ENCODE measurements at regions not wholly inside any gene's neighbourhood (a gene's known extent, or its start where the extent isn't known, plus 50 kb on each side); places are given as distances from the start of the nearest gene placed in this dataset.

- Histone ChIP-seq H3K27ac (ENCODE audit: low read depth) (no peak overlapping the region), H3K9me2 (ENCODE audit: insufficient read depth) (no peaks in the 10 kb centered on the region), H3F3A (replicated peaks; ENCODE audit: low read depth) (no peaks in the 10 kb centered on the region), H3K4me1 (ENCODE audit: insufficient read depth) (no peaks in the 10 kb centered on the region), H4K20me1 (replicated peaks; ENCODE audit: insufficient read depth) (no peaks in the 10 kb centered on the region), H3K79me2 (replicated peaks; ENCODE audit: insufficient read depth) (no peaks in the 10 kb centered on the region), H2AFZ (no peak overlapping the region), H3K27me3 (ENCODE audit: insufficient read depth) (no peaks in the 10 kb centered on the region), H3K36me3 (ENCODE audit: insufficient read depth) (no peaks in the 10 kb centered on the region), H3K4me3 (no peak overlapping the region), H3K4me2 (no peak overlapping the region)
- Mint-ChIP-seq H3K27ac (no peak overlapping the region), H3K4me3 (no peak overlapping the region), H3K27me3 (ENCODE audit: insufficient read depth, low read depth, poor library complexity) (no peaks in the 10 kb centered on the region), H3K4me1 (no peaks in the 10 kb centered on the region), H3K36me3 (ENCODE audit: low read depth) (no peaks in the 10 kb centered on the region), H3K9me3 (no peaks in the 10 kb centered on the region)
- no peak for DNase-seq (ENCODE audit: low spot score)
- ATAC-seq: no peak
- TF ChIP-seq ETS1 (IDR thresholded peaks at IDR 0.05) (no peak), EZH2phosphoT487 (IDR thresholded peaks at IDR 0.05; ENCODE audit: unreplicated experiment) (no peak), REST (IDR thresholded peaks at IDR 0.05; ENCODE audit: unreplicated experiment) (no peak)
These were observed 176.8 kb downstream of the ARL4C start for GRCh38 chr2:234320066-234320465.

DNA sequence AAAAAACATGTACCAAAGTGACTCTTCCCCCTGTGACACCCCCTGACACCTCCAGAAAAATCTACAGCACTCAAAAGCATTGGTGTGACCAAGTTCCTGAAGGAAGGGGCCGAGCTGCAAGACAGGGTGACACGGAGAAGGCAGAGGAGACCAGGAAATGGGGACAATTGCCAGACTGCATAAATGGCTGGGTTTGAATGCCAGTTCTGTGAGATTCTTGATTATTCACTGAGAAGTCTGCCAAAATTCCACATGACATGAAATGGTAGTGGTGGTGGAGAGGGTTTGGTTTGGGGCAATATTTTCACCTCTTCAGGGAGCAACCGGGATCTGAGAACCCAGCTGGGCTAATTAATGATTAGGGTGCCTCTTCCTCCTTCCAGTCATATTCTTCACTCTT, 178.5 kb downstream of the ARL4C start:
- no peak for DNase-seq (ENCODE audit: low spot score)
- Mint-ChIP-seq H3K4me3 (no peak overlapping the region), H3K27ac (no peak overlapping the region), H3K36me3 (ENCODE audit: low read depth) (no peaks in the 10 kb centered on the region), H3K4me1 (no peaks in the 10 kb centered on the region), H3K9me3 (no peaks in the 10 kb centered on the region), H3K27me3 (ENCODE audit: insufficient read depth, low read depth, poor library complexity) (no peaks in the 10 kb centered on the region)
- no peaks in the 10 kb centered on the region for H3K9me2 ChIP-seq (ENCODE audit: insufficient read depth)
- no peak overlapping the region for H3K4me2 ChIP-seq
- H4K20me1 ChIP-seq (replicated peaks; ENCODE audit: insufficient read depth): no peaks in the 10 kb centered on the region
- no peak overlapping the region for H2AFZ ChIP-seq
- no peaks in the 10 kb centered on the region for H3K36me3 ChIP-seq (ENCODE audit: insufficient read depth)
- H3K79me2 ChIP-seq (replicated peaks; ENCODE audit: insufficient read depth): no peaks in the 10 kb centered on the region
- no peak for ATAC-seq
- H3K27ac ChIP-seq (ENCODE audit: low read depth): no peak overlapping the region
- no peak overlapping the region for H3K4me3 ChIP-seq
- no peaks in the 10 kb centered on the region for H3F3A ChIP-seq (replicated peaks; ENCODE audit: low read depth)
- H3K27me3 ChIP-seq (ENCODE audit: insufficient read depth): no peaks in the 10 kb centered on the region
- no peaks in the 10 kb centered on the region for H3K4me1 ChIP-seq (ENCODE audit: insufficient read depth)
- no peak for TF ChIP-seq REST (IDR thresholded peaks at IDR 0.05; ENCODE audit: unreplicated experiment)
- TF ChIP-seq CREB1 (CRISPR knock-in tag; IDR thresholded peaks at IDR 0.05; ENCODE audit: low read depth): no peak
- TF ChIP-seq, protein P1, sequence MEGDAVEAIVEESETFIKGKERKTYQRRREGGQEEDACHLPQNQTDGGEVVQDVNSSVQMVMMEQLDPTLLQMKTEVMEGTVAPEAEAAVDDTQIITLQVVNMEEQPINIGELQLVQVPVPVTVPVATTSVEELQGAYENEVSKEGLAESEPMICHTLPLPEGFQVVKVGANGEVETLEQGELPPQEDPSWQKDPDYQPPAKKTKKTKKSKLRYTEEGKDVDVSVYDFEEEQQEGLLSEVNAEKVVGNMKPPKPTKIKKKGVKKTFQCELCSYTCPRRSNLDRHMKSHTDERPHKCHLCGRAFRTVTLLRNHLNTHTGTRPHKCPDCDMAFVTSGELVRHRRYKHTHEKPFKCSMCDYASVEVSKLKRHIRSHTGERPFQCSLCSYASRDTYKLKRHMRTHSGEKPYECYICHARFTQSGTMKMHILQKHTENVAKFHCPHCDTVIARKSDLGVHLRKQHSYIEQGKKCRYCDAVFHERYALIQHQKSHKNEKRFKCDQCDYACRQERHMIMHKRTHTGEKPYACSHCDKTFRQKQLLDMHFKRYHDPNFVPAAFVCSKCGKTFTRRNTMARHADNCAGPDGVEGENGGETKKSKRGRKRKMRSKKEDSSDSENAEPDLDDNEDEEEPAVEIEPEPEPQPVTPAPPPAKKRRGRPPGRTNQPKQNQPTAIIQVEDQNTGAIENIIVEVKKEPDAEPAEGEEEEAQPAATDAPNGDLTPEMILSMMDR (conservative IDR thresholded peaks at IDR 0.05; ENCODE audit: low read depth in 2 of 2): no peak
- TF ChIP-seq ETS1 (IDR thresholded peaks at IDR 0.05): no peak
- no peak for TF ChIP-seq ZNF331 (CRISPR knock-in tag; IDR thresholded peaks at IDR 0.05; ENCODE audit: low read depth)
- no peak for TF ChIP-seq EZH2phosphoT487 (IDR thresholded peaks at IDR 0.05; ENCODE audit: unreplicated experiment)
- no peak for TF ChIP-seq JUNB (IDR thresholded peaks at IDR 0.05; ENCODE audit: unreplicated experiment)
- no peak for TF ChIP-seq EZH2 (IDR thresholded peaks at IDR 0.05; ENCODE audit: low read depth, unreplicated experiment)
- TF ChIP-seq STAT1 (IDR thresholded peaks at IDR 0.05; ENCODE audit: unreplicated experiment): no peak
